Esophagus squamous epithelium (tissue), 4 donors: ENCODE measurements at regions not wholly inside any gene's neighbourhood (a gene's known extent, or its start where the extent isn't known, plus 50 kb on each side); places are given as distances from the start of the nearest gene placed in this dataset.

ENCODE experiments used
- POLR2A ChIP-seq, 4 donors: fragments of 450-650 bp; IDR thresholded peaks; one replicate each; pipeline ENCODE4 v1.6.1; 2017; ENCODE audit warnings: antibody characterized with exemption in 4 of 4, mild to moderate bottlenecking in 4 of 4, moderate library complexity in 3 of 4
- TF ChIP-seq, protein P1 (sequence below), 6 experiments: fragments of 450-650 bp in 4 of 6; fragments of 200-600 bp in 2 of 6; sonication (generic) in 2 of 6; IDR thresholded peaks; one replicate each; pipeline ENCODE4 v1.5.1; 2016 to 2019; ENCODE audit warnings: antibody characterized with exemption in 6 of 6, mild to moderate bottlenecking in 4 of 6, moderate library complexity in 4 of 6

DNA sequence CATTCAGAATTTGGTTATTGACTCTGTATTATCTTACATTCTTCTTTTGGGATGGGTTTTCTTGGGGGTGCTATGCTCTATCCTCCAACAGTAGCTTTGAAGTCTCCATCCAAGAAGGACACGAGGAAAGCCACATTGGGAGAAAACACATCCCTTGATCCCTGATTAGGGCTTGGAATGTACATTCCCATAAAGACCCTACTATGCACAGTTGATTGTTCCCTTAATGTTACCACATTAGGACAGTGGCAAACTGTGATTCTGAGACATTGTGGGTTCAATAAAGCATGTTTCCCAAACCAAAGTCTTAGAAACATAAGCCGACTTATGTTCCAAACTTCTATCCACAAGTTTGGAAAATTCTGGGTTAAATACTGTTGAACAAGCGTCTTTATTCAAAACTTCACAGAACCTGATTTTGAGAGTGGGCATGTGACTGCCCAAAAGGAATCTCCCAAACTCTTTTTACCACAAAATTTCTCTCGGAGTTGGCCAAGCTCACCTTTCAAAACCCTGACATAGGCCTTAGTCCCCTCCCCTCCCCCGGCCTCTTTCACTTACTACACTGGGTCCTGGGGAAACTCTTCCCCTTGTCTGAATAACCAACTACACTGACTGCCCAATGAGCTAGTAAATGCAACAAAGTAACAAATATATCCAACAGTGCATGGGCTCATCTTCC, 177.0 kb upstream of the KAZN start:
- TF ChIP-seq, protein P1, sequence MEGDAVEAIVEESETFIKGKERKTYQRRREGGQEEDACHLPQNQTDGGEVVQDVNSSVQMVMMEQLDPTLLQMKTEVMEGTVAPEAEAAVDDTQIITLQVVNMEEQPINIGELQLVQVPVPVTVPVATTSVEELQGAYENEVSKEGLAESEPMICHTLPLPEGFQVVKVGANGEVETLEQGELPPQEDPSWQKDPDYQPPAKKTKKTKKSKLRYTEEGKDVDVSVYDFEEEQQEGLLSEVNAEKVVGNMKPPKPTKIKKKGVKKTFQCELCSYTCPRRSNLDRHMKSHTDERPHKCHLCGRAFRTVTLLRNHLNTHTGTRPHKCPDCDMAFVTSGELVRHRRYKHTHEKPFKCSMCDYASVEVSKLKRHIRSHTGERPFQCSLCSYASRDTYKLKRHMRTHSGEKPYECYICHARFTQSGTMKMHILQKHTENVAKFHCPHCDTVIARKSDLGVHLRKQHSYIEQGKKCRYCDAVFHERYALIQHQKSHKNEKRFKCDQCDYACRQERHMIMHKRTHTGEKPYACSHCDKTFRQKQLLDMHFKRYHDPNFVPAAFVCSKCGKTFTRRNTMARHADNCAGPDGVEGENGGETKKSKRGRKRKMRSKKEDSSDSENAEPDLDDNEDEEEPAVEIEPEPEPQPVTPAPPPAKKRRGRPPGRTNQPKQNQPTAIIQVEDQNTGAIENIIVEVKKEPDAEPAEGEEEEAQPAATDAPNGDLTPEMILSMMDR (IDR thresholded peaks at IDR 0.05): no peak
- TF ChIP-seq POLR2A (IDR thresholded peaks at IDR 0.05): no peak
